ENCODE measurements at regions not wholly inside any gene's neighbourhood (a gene's known extent, or its start where the extent isn't known, plus 50 kb on each side); places are given as distances from the start of the nearest gene placed in this dataset.

DNA sequence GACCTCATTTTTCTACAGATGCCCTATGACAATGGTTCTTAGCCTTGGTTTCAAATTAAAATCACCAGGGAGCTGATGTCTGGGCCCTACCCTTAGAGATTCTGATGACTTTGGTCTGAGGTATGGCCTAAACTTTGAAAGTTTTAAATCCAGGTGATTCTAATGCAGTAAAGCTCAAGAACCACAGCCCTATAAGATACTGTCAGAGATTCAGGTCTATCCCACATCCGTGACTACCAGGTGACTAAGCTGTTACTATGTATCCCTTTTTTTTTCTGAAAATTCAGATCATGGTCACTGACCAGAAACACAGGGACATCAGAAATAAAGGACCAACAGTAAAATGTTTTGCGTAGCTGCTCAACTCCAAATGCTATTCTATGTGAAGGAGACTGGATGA lies 148.8 kb upstream of the BMP4 start:
- DNase-seq (ENCODE audit: low spot score): no peak
- TF ChIP-seq, protein P1, sequence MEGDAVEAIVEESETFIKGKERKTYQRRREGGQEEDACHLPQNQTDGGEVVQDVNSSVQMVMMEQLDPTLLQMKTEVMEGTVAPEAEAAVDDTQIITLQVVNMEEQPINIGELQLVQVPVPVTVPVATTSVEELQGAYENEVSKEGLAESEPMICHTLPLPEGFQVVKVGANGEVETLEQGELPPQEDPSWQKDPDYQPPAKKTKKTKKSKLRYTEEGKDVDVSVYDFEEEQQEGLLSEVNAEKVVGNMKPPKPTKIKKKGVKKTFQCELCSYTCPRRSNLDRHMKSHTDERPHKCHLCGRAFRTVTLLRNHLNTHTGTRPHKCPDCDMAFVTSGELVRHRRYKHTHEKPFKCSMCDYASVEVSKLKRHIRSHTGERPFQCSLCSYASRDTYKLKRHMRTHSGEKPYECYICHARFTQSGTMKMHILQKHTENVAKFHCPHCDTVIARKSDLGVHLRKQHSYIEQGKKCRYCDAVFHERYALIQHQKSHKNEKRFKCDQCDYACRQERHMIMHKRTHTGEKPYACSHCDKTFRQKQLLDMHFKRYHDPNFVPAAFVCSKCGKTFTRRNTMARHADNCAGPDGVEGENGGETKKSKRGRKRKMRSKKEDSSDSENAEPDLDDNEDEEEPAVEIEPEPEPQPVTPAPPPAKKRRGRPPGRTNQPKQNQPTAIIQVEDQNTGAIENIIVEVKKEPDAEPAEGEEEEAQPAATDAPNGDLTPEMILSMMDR (IDR thresholded peaks at IDR 0.05): no peak
- Histone ChIP-seq H3K27ac (no peak overlapping the region), H3K4me3 (no peak overlapping the region)

DNA sequence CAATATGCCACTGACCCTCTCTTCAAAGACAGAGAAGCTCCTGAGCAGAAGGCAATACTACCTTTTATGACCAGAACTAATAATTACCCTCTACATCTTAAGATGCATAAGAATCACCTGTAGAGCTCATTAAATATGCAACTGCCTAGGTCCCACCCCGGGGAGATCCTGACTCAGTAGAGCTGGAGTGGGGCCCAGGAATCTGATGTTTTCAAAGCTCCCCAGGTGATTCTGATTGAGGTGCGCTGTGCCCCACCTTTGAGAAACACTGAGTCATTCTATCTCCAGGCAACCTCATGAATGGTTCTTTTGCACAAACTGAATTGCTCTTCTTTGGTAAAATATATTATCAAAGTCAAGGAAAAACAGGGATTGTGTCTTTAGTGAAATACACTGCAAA lies 149.3 kb upstream of the BMP4 start:
- H3K4me3 ChIP-seq: no peak overlapping the region
- no peak for DNase-seq (ENCODE audit: low spot score)
- H3K27ac ChIP-seq: no peak overlapping the region
- TF ChIP-seq, protein P1 (IDR thresholded peaks at IDR 0.05): no peak

DNA sequence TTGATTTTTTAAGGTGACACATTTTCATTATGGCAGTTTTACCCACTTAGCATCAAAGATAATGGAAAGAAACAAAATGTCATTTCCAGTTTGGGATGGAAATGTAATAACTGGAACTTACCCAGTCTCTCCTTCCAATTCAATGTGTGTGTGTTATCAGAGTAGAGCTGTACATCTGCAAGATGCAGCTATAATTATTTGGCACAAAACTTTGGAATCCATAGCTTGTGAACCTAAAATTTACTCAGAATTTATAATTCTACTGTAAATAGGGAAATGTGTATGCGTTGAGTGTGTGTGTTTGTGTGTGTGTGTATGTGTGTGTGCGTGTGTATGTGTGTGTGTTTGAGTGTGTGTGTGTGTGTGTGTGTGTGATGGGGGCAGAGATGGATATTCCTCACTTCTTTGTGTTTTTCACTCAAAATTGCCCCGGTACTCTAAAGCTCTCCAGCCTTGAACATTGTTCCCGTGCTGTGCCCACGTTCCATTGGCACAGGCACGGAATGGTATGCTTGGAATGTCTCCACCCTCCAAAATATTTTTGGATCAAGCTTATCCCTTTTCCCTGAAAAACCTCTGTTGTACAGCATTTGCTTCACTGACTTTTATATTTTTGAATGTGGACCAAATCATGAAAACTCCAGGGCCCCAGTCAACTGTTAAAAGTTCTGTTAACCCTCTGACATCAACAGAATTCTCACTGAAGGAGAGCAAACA lies 150.2 kb upstream of the BMP4 start:
- TF ChIP-seq, protein P1 (IDR thresholded peaks at IDR 0.05): no peak
- H3K27ac ChIP-seq: peak overlapping the region; percentile 4 to 74
- DNase-seq (ENCODE audit: low spot score): no peak
- H3K4me3 ChIP-seq: no peak overlapping the region

DNA sequence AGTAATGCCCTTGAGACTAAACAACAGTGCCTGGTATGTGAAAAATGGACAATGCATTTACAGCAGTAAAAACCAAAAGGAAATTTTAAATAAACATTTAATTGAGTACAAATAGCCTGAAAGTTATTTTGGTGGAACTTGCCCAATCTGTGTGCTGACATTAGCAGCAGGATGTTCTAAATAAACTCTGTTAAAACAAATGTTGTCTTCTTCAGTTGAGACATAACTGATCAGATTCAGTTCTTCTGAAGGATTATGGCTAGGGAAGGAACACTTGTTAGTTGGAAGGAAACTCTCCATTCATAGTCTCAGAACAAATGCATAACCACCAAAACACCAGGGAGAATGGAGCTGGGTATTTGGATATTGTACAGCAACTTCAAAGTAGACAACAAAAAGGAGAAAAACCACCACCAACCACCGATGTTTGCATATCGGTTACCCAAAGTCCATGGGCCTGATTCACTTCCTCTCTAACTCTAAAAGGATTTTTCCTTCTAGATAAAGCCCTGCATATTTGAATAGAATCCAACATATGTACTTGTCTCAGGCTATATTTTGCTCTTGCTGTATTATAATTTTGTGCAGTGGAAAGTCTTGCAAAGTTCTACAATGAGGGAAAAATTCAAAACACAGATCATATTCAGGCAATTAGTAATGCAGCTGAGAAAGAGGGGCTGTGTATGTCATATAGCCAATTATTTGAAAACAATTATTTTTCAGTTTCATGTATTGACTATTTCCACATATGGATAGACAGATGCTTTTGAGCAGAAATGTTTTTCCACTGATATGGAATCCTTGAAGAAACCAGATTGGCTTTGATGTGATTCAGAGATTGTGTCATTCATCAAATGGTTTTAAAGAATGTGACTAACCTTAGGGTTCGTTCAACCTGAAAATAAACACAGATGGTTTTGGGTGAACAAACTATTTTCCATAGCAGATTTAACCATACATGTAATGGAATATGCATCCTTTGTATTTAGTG lies 152.2 kb upstream of the BMP4 start:
- TF ChIP-seq, protein P1 (IDR thresholded peaks at IDR 0.05): no peak
- H3K4me3 ChIP-seq: no peak overlapping the region
- no peak for DNase-seq (ENCODE audit: low spot score)
- H3K27ac ChIP-seq: peak overlapping the region in 1 of 2 donors; percentile 74

DNA sequence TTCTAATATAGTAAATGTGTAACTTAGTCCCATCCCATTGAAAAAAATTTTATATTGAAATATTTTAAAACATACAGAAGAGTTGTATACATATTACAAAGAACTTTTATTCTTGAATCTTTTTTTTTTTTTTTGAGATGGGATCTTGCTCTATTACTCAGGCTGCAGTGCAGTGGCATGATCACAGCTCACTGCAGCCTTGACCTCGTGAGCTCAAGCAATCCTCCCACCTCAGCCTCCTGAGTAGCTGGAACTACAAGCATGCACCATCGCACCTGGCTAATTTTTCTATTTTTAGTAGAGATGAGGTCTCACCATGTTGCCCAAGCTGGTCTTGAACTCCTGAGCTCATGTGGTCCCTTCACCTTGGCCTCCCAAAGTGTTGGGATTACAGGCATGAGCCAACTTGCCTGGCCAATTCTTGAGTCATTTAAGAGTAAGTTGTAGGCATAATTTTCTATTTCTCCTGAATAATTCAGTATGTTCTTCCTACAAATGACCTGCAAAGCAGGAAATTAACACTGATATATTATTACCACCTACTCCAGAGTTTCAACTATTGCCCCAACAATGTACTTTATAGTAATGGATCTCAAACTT lies 153.0 kb upstream of the BMP4 start:
- Histone ChIP-seq H3K27ac (no peak overlapping the region), H3K4me3 (no peak overlapping the region)
- DNase-seq (ENCODE audit: low spot score): no peak
- TF ChIP-seq, protein P1 (IDR thresholded peaks at IDR 0.05): no peak

DNA sequence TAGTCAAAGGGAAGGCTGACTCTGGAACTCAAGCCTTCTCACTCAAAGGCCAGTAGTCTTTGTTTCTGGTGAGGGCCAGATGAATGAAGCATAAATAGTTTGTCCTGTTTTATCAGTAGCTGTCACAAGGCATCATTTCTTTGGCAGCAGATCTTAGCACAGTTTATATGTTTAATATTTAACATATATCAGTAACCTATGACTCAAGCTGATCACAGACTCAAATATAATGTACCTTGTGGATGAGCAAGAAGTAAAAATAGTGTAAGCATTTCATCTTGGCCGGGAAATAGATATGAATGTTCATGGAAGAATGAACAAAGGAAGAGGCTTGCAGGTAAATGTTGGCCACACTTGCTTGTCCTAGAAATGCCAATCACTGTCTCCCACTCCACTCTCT lies 158.3 kb upstream of the BMP4 start:
- H3K4me3 ChIP-seq: no peak overlapping the region
- DNase-seq (ENCODE audit: low spot score): no peak
- TF ChIP-seq, protein P1 (IDR thresholded peaks at IDR 0.05): no peak
- H3K27ac ChIP-seq: no peak overlapping the region
